ENCODE measurements at regions not wholly inside any gene's neighbourhood (a gene's known extent, or its start where the extent isn't known, plus 50 kb on each side); places are given as distances from the start of the nearest gene placed in this dataset.

- no peak for TF ChIP-seq CTCF (IDR thresholded peaks at IDR 0.05)
- TF ChIP-seq EZH2 (IDR thresholded peaks at IDR 0.05), result no peak
These were observed 144.7 kb upstream of the GADL1 start for GRCh38 chr3:31039145-31039544.

Measured in neural progenitor cell (in vitro differentiated cells).